HEK293 (cell line): ENCODE measurements at regions not wholly inside any gene's neighbourhood (a gene's known extent, or its start where the extent isn't known, plus 50 kb on each side); places are given as distances from the start of the nearest gene placed in this dataset.

Experiments used
- CTCF ChIA-PET: fragments of 350-600 bp; formaldehyde crosslinking; extraction: SDS; loops from one replicate; lab custom pipeline; 2021; ENCODE audit warnings: antibody characterized with exemption; lab: Yijun Ruan, JAX
- POLR2A ChIA-PET: fragments of 300-600 bp; formaldehyde crosslinking; extraction: SDS; loops from one replicate; lab custom pipeline; 2020; ENCODE audit warnings: antibody characterized with exemption, inconsistent platforms; lab: Yijun Ruan, JAX
- H3K27ac ChIP-seq: fragments of 200-500 bp; sonication (Bioruptor generic); 2 replicates; pipeline ENCODE4 v1.5.1; 2014; ENCODE audit warnings: low read depth, low read length, control low read depth, inconsistent platforms; ENCODE audit errors: extremely low read depth
- H3K36me3 ChIP-seq, 2 experiments: fragments of 200-500 bp in 1 of 2; sonication (Bioruptor generic) in 1 of 2; 1 replicate in 1 of 2; 2 replicates in 1 of 2; pipeline ENCODE4 v1.5.1; 2014 to 2017; ENCODE audit warnings: inconsistent platforms in 2 of 2, low read length in 2 of 2; ENCODE audit not compliant: control insufficient read depth in 2 of 2, insufficient read depth in 1 of 2
- H3K4me1 ChIP-seq: fragments of 200-500 bp; sonication (Bioruptor generic); 2 replicates; pipeline ENCODE4 v1.5.1; 2014; ENCODE audit warnings: mild to moderate bottlenecking, low read length, inconsistent platforms; ENCODE audit not compliant: control insufficient read depth, insufficient read depth
- H3K4me3 ChIP-seq: 2 replicates; pipeline ENCODE4 v1.5.1; 2011; ENCODE audit warnings: low read depth, mild to moderate bottlenecking, control low read depth, low read length, moderate library complexity
- H3K9me3 ChIP-seq: fragments of 200-500 bp; sonication (Bioruptor generic); 2 replicates; pipeline ENCODE4 v1.5.1; 2014; ENCODE audit warnings: low read depth, low read length, inconsistent platforms; ENCODE audit not compliant: control insufficient read depth, insufficient read depth
- BCL11B ChIP-seq: fragments of 450-650 bp; formaldehyde crosslinking; IDR thresholded peaks from 2 replicates; pipeline ENCODE4 v1.5.1; 2016; ENCODE audit warnings: low read depth, missing biosample characterization, missing genetic modification characterization
- EGR2 ChIP-seq: fragments of 450-650 bp; formaldehyde crosslinking; IDR thresholded peaks from 2 replicates; pipeline ENCODE4 v1.5.1; 2016; ENCODE audit warnings: low read depth, missing biosample characterization, missing genetic modification characterization
- REST ChIP-seq: fragments of 450-650 bp; formaldehyde crosslinking; IDR thresholded peaks from 2 replicates; pipeline ENCODE4 v1.5.1; 2016; ENCODE audit warnings: missing biosample characterization, missing genetic modification characterization
- TSHZ1 ChIP-seq: fragments of 450-650 bp; formaldehyde crosslinking; IDR thresholded peaks from 2 replicates; pipeline ENCODE4 v1.5.1; 2016; ENCODE audit warnings: missing biosample characterization, missing genetic modification characterization, borderline replicate concordance
- ZNF114 ChIP-seq: fragments of 450-650 bp; formaldehyde crosslinking; IDR thresholded peaks from 2 replicates; pipeline ENCODE4 v1.5.0; 2017; ENCODE audit warnings: missing biosample characterization, missing genetic modification characterization
- ZNF274 ChIP-seq, 2 experiments: fragments of 200-500 bp in 1 of 2; fragments of 450-650 bp in 1 of 2; sonication (Bioruptor generic) in 1 of 2; formaldehyde crosslinking in 1 of 2; IDR thresholded peaks; 2 replicates each; pipeline versions ENCODE4 v1.5.1 to v1.6.1; 2014 to 2016; ENCODE audit warnings: borderline replicate concordance in 1 of 2, inconsistent platforms in 1 of 2, low read length in 1 of 2, missing biosample characterization in 1 of 2, missing genetic modification characterization in 1 of 2
- ZNF302 ChIP-seq: fragments of 450-650 bp; formaldehyde crosslinking; IDR thresholded peaks from 2 replicates; pipeline ENCODE4 v1.5.1; 2016; ENCODE audit warnings: missing biosample characterization, missing genetic modification characterization, low read depth
- ZNF416 ChIP-seq: fragments of 450-650 bp; formaldehyde crosslinking; IDR thresholded peaks from 2 replicates; pipeline ENCODE4 v1.5.1; 2016; ENCODE audit warnings: missing biosample characterization, missing genetic modification characterization
- ZNF610 ChIP-seq: fragments of 450-650 bp; formaldehyde crosslinking; IDR thresholded peaks from 2 replicates; pipeline ENCODE4 v1.5.1; 2016; ENCODE audit warnings: missing biosample characterization, missing genetic modification characterization, borderline replicate concordance
- ZNF701 ChIP-seq: fragments of 450-650 bp; formaldehyde crosslinking; IDR thresholded peaks from 2 replicates; pipeline ENCODE4 v1.5.1; 2016; ENCODE audit warnings: missing biosample characterization, missing genetic modification characterization
- ZNF777 ChIP-seq: fragments of 450-650 bp; formaldehyde crosslinking; IDR thresholded peaks from 2 replicates; pipeline ENCODE4 v1.5.1; 2017; ENCODE audit warnings: missing biosample characterization, missing genetic modification characterization, borderline replicate concordance
- ZNF792 ChIP-seq: fragments of 450-650 bp; formaldehyde crosslinking; IDR thresholded peaks from 2 replicates; pipeline ENCODE4 v1.5.1; 2016; ENCODE audit warnings: missing biosample characterization, missing genetic modification characterization

DNA sequence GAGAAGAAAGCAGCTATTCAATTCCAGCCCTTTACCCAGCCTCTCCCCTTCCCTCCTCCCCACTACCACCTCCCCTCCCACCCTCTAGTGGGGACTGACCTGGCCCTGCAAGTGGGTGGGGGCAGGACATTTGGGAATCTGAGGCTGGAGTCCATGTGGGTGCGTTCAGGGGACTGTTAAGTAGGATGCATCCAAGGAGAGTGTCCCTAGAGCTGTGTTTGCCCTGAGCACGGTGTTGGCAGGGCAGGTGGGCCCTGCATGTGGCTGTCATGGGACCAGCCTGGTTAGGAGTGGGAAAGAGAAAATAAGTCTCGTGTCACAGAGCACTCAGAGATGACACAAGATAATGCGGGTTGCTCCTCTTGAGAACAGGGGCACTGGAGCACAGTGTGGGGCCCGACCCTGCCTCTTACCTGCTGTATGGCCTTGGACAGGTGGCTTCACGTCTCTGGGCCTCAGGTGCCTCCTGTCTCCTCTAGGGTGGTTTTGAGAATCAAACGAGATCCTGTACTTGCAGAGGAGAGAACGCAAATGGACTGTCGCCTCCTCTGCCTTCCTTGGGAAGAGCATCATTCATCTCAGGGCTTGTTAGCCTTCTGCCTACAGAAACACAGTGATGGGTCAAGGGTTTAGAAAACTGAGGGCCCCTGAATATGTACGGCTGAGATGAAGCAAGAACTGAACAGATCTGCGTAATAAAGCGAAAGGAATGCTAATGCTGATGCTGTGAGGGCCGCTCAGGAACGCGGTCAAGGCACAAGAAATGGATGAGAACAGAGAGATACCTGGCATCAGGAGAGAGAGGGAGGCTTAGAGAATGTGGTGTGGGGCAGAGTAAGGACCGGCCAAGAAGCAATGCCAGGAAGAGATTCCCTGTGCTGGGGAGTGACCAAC lies 187.7 kb upstream of the HAAO start:
- CTCF ChIA-PET: interaction anchor here (0.8 to 9.8 kb wide), 2 partner anchors 44 to 248 kb away, joined by 3 to 106 read pairs; partner anchors contain the start of gene ZFP36L2
- Histone ChIP-seq H3K4me3 (no peak overlapping the region), H3K4me1 (no peaks in the 10 kb centered on the region), H3K27ac (no peak overlapping the region), H3K36me3 (no peaks in the 10 kb centered on the region), H3K9me3 (no peaks in the 10 kb centered on the region)
- POLR2A ChIA-PET: no interaction called here
- TF ChIP-seq EGR2 (tag by site-specific recombination) (0 out of 2 replicates have a peak, but pooled peaks have one; percentile 15), ZNF302 (tag by site-specific recombination) (no peak)

DNA sequence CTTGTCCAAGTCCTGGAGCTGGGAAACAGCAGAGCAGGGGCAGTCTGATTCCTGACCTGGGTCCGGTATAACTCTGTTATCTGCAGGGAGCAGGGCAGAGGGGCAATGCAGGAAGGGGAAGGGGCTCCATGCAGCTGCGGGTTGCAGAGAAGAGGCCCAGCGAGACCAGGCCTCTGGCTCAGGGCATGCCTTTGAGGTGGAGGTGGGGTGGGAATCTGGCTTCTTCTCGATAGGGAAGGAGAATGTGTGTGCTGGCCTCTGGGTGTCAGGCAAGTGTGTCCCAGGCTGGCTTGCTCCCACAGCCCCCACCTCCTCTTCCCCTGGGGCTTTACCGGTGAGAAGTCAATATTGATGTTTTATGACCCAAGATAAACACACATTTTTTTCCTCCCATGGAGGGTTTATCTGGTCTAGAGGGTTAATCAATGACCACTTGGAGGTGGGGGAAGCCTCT lies 187.1 kb upstream of the HAAO start:
- H3K36me3 ChIP-seq: no peaks in the 10 kb centered on the region
- H3K27ac ChIP-seq: no peak overlapping the region
- H3K4me3 ChIP-seq: no peak overlapping the region
- CTCF ChIA-PET: interaction anchor here (2.0 to 9.8 kb wide), 2 partner anchors 151 to 249 kb away, joined by 6 to 106 read pairs; partner anchors contain the start of gene ZFP36L2
- POLR2A ChIA-PET: no interaction called here
- TF ChIP-seq ZNF777 (tag by site-specific recombination): no peak
- TF ChIP-seq ZNF274 (IDR thresholded peaks at IDR 0.05; ENCODE audit: low read length): no peak
- no peak for TF ChIP-seq ZNF274 (tag by site-specific recombination; IDR thresholded peaks at IDR 0.05; ENCODE audit: borderline replicate concordance)
- TF ChIP-seq REST (tag by site-specific recombination): no peak
- no peak for TF ChIP-seq ZNF701 (tag by site-specific recombination)
- TF ChIP-seq ZNF792 (tag by site-specific recombination): no peak
- no peaks in the 10 kb centered on the region for H3K9me3 ChIP-seq
- no peaks in the 10 kb centered on the region for H3K4me1 ChIP-seq

- CTCF ChIA-PET: interaction anchor here (2.0 to 9.8 kb wide), 2 partner anchors 151 to 250 kb away, joined by 6 to 106 read pairs; partner anchors contain the start of gene ZFP36L2
- H3K36me3 ChIP-seq: no peaks in the 10 kb centered on the region
- no peaks in the 10 kb centered on the region for H3K4me1 ChIP-seq
- TF ChIP-seq BCL11B (tag by site-specific recombination) (no peak), ZNF610 (tag by site-specific recombination) (no peak), ZNF114 (no peak), TSHZ1 (no peak), ZNF416 (tag by site-specific recombination) (no peak)
- H3K4me3 ChIP-seq: no peak overlapping the region
- POLR2A ChIA-PET: interaction anchor here (1.1 kb wide), 1 partner anchor 241 kb away, joined by 4 read pairs; no protein-coding TSS in a partner anchor
- H3K27ac ChIP-seq: no peak overlapping the region
- no peaks in the 10 kb centered on the region for H3K9me3 ChIP-seq
Measured at GRCh38 chr2:42978887-42979415, 186.6 kb upstream of the HAAO start.
